ENCODE measurements at regions not wholly inside any gene's neighbourhood (a gene's known extent, or its start where the extent isn't known, plus 50 kb on each side); places are given as distances from the start of the nearest gene placed in this dataset.

DNA sequence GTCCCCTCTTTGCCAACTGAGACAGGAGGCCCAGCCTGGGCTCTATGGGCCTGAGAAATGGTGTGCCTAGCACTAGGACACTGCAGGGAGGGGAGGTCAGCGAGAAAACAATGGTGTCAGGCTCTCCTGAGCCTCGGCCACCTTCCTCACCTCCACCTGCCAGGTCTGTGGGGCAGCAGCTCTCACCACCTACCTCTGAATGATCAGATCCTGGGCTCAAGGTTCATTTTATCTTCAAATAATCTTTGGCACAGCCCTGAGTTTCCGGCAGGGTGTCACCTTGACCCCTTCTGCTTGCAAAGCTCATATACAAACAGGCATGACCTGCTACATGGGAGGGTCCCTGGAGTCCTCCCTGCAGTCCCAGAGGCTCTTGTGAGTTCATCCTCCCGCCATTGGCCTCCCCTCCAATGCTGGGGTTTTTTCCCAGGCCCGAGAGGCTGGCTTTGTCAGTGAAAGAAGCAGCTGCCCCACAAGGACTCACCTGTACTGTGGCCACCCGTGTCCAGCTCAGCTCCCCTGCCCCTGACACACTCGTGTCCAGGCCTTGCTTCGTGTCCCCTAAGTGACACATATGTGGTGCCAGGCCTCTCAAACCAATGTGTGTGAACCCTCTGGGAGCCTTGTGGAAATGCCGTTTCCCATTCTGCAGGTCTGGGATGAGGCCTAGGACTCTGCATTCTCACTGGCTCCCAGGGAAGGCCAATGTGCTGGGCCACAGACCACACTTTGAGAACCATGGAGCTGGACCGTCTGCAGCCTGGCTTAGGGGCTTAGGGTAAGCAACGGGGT, 176.8 kb upstream of the CIBAR2 start (continued):
- no peak for TF ChIP-seq BRF2 (CRISPR knock-in tag; IDR thresholded peaks at IDR 0.05)
- peak; percentile 70 for TF ChIP-seq ZNF33B (CRISPR knock-in tag; IDR thresholded peaks at IDR 0.05)
- TF ChIP-seq, protein P1, sequence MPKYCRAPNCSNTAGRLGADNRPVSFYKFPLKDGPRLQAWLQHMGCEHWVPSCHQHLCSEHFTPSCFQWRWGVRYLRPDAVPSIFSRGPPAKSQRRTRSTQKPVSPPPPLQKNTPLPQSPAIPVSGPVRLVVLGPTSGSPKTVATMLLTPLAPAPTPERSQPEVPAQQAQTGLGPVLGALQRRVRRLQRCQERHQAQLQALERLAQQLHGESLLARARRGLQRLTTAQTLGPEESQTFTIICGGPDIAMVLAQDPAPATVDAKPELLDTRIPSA (CRISPR knock-in tag; IDR thresholded peaks at IDR 0.05; ENCODE audit: borderline replicate concordance) = no peak
- TF ChIP-seq ZSCAN12 (CRISPR knock-in tag; IDR thresholded peaks at IDR 0.05) = no peak
- TF ChIP-seq ZNF296 (CRISPR knock-in tag; conservative IDR thresholded peaks at IDR 0.05) = 0 out of 2 replicates have a peak, but pooled peaks have one; percentile 8
- TF ChIP-seq JDP2 (CRISPR knock-in tag; IDR thresholded peaks at IDR 0.05; ENCODE audit: borderline replicate concordance) = no peak; the same call in 1 of the 2 replicates
- no peak for TF ChIP-seq TRIM24 (CRISPR knock-in tag; IDR thresholded peaks at IDR 0.05)
- TF ChIP-seq ZNF10 (CRISPR knock-in tag; IDR thresholded peaks at IDR 0.05; ENCODE audit: borderline replicate concordance, low read depth) = no peak
- no peak for TF ChIP-seq FIP1L1 (IDR thresholded peaks at IDR 0.05; ENCODE audit: borderline replicate concordance, insufficient read depth, low read depth, low read length)
- no peak for TF ChIP-seq KLF9 (CRISPR knock-in tag; IDR thresholded peaks at IDR 0.05; ENCODE audit: low read depth)
- TF ChIP-seq PHB2 (IDR thresholded peaks at IDR 0.05; ENCODE audit: partially characterized antibody) = no peak
- peak; percentile 77; the same call in 1 of the 2 replicates for TF ChIP-seq IRF2 (CRISPR knock-in tag; IDR thresholded peaks at IDR 0.05)
- TF ChIP-seq HNF1B (CRISPR knock-in tag; IDR thresholded peaks at IDR 0.05) = peak; percentile 85
- TF ChIP-seq TGIF2 (CRISPR knock-in tag; IDR thresholded peaks at IDR 0.05) = no peak
- TF ChIP-seq HNRNPH1 (optimal IDR thresholded peaks at IDR 0.05; ENCODE audit: low read depth, low read length) = no peak
- TF ChIP-seq ZBTB44 (CRISPR knock-in tag; IDR thresholded peaks at IDR 0.05) = no peak
- TF ChIP-seq ZNF781 (CRISPR knock-in tag; IDR thresholded peaks at IDR 0.05; ENCODE audit: borderline replicate concordance, not compliant biosample characterization) = peak; percentile 63
- TF ChIP-seq ZNF572 (CRISPR knock-in tag; IDR thresholded peaks at IDR 0.05) = peak; percentile 57; the same call in 1 of the 2 replicates
- no peak for TF ChIP-seq TMF1 (CRISPR knock-in tag; IDR thresholded peaks at IDR 0.05; ENCODE audit: low read depth)
- no peak for TF ChIP-seq ZNF235 (CRISPR knock-in tag; IDR thresholded peaks at IDR 0.05; ENCODE audit: borderline replicate concordance)
- TF ChIP-seq NCOA2 (CRISPR knock-in tag; IDR thresholded peaks at IDR 0.05) = peak; percentile 95
- no peak for TF ChIP-seq ZNF337 (CRISPR knock-in tag; IDR thresholded peaks at IDR 0.05; ENCODE audit: borderline replicate concordance, low read depth)
- peak; percentile 79 for TF ChIP-seq KDM4B (CRISPR knock-in tag; IDR thresholded peaks at IDR 0.05)
- TF ChIP-seq ZSCAN31 (CRISPR knock-in tag; IDR thresholded peaks at IDR 0.05; ENCODE audit: low read depth) = peak; percentile 77; the same call in 1 of the 2 replicates
- TF ChIP-seq MXI1 (IDR thresholded peaks at IDR 0.05; ENCODE audit: borderline replicate concordance, low read depth, low read length) = no peak
